ENCODE measurements at regions not wholly inside any gene's neighbourhood (a gene's known extent, or its start where the extent isn't known, plus 50 kb on each side); places are given as distances from the start of the nearest gene placed in this dataset.

DNA sequence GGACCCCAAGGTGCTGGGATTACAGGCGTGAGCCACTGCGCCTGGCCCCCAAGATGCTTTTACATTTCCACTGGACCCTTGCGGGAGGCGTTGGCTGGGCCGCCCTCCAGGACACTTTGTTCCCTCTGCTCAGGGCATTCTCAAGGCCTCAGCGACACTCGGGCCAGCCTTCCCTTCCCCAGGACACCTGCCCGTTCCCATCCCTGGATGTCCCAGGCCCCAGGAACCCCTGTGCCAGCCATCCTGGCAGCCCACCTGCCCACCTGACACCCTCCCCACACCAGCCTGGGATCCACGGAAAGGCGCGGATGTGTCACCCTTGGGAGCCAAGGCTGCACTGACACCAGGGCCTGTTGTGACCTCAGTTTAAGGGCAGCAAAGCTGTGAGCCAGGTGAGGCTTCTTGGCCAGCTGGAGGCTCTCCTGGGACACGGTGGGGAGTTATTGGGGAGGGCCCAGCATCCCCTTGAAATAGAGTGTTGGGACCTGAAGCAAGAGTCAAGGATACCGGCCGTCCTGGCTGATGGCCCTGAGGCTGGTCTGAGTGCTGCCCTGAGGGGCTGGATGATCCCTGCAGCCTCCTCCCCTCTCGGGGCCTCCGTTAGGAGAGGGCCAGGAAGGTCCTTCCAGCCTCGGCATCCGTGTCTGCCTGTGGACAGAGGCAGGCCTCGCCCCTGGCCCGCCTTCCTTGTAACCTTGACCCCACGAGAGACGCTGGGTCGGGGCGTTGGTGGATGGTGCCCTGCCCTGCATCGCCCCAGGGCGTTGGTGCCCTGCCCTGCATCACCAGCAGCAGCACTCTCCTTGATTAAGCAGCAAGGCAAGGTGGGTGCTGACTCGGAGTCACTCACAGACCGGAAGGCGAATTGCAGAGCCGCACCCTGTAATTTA is 84.2 kb upstream of the BHLHE23 start:
- Histone ChIP-seq H3K79me2 (ENCODE audit: insufficient read depth, low read length) (no peaks in the 10 kb centered on the region), H3K9ac (ENCODE audit: insufficient read depth, low read depth, low read length) (no peak overlapping the region), H3K27me3 (ENCODE audit: control insufficient read depth in 1 of 2, insufficient read depth in 2 of 2, low read length in 2 of 2) (peaks cover 37 to 89% of the 10 kb centered on the region in 2 experiments), H3K4me1 (ENCODE audit: insufficient read depth, low read length) (no peaks in the 10 kb centered on the region), H3K4me2 (ENCODE audit: low read depth, low read length) (no peak overlapping the region), H3K9me3 (ENCODE audit: low read length) (no peaks in the 10 kb centered on the region), H3K36me3 (replicated peaks in 1 of 2; ENCODE audit: control insufficient read depth in 1 of 2, insufficient read depth in 2 of 2, low read length in 2 of 2) (no peaks in the 10 kb centered on the region), H2AFZ (ENCODE audit: low read length) (no peak overlapping the region), H3K27ac (ENCODE audit: extremely low read length, insufficient read depth, low read length) (no peak overlapping the region), H4K20me1 (ENCODE audit: insufficient read depth, low read length) (no peaks in the 10 kb centered on the region; the same call in 1 of the 2 replicates), H3K4me3 (replicated peaks in 1 of 3; ENCODE audit: insufficient read depth in 1 of 3, low read depth in 2 of 3, low read length in 3 of 3) (no peak overlapping the region)
- POLR2A ChIA-PET: no interaction called here
- FAIRE-seq (no peak), ATAC-seq (no peak), DNase-seq (ENCODE audit: low spot score) (no peak)
- CTCF ChIA-PET (ENCODE audit: low intra/inter-chr PET ratio, low total read pairs): no interaction called here
- TF ChIP-seq ISX (CRISPR knock-in tag; conservative IDR thresholded peaks at IDR 0.05) (no peak), MTA1 (CRISPR knock-in tag; IDR thresholded peaks at IDR 0.05; ENCODE audit: borderline replicate concordance) (no peak), ZNF225 (CRISPR knock-in tag; IDR thresholded peaks at IDR 0.05) (0 out of 2 replicates have a peak, but pooled peaks have one; percentile 17)
- 35% methylated on average over 26 of the region's 30 CpGs for WGBS (ENCODE audit: low lambda C conversion rate)
- in situ Hi-C loops (cut with HindIII; ENCODE audit: extremely low pct_ligation_motif_present, low pct_unique_long_range_greater_than_20kb) (no loop called here), intact Hi-C loops (cut with micrococcal nuclease; ENCODE audit: unreplicated experiment) (no loop called here)
- no TSS peak for BruUV-seq (replicated peaks)

DNA sequence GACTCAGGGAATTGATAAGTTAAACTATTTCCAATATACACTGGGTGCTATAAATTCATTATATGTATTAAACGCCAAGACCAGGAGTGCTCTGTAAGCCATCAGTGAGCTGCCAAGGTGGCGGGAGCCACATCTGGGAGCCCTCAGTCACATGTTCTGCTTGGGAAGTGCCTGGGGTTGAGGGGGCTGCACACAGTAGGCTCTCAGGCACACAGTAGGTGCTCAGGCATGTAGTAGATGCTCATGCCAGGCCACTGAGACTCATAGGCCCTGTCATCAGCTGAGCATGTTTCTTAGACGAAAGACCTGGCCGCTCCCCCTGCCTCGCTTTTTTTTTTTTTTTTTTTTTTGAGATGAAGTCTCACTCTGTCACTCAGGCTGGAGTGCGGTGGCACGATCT is 83.3 kb upstream of the BHLHE23 start:
- POLR2A ChIA-PET: no interaction called here
- 37% methylated on average over 7 of the region's 7 CpGs for WGBS (ENCODE audit: low lambda C conversion rate)
- Histone ChIP-seq H3K27ac (ENCODE audit: extremely low read length, insufficient read depth, low read length) (no peak overlapping the region), H3K4me1 (ENCODE audit: insufficient read depth, low read length) (peaks cover 4% of the 10 kb centered on the region), H4K20me1 (ENCODE audit: insufficient read depth, low read length) (peaks cover under 1% of the 10 kb centered on the region; the same call in 1 of the 2 replicates), H3K27me3 (ENCODE audit: control insufficient read depth in 1 of 2, insufficient read depth in 2 of 2, low read length in 2 of 2) (peaks cover 38 to 89% of the 10 kb centered on the region in 2 experiments), H3K4me3 (replicated peaks in 1 of 3; ENCODE audit: insufficient read depth in 1 of 3, low read depth in 2 of 3, low read length in 3 of 3) (no peak overlapping the region), H3K9ac (ENCODE audit: insufficient read depth, low read depth, low read length) (no peak overlapping the region), H3K4me2 (ENCODE audit: low read depth, low read length) (no peak overlapping the region), H3K36me3 (replicated peaks in 1 of 2; ENCODE audit: control insufficient read depth in 1 of 2, insufficient read depth in 2 of 2, low read length in 2 of 2) (no peaks in the 10 kb centered on the region), H3K79me2 (ENCODE audit: insufficient read depth, low read length) (no peaks in the 10 kb centered on the region), H2AFZ (ENCODE audit: low read length) (no peak overlapping the region), H3K9me3 (ENCODE audit: low read length) (no peaks in the 10 kb centered on the region)
- FAIRE-seq (no peak), ATAC-seq (no peak), DNase-seq (ENCODE audit: low spot score) (no peak)
- in situ Hi-C loops (cut with HindIII; ENCODE audit: extremely low pct_ligation_motif_present, low pct_unique_long_range_greater_than_20kb) (no loop called here), intact Hi-C loops (cut with micrococcal nuclease; ENCODE audit: unreplicated experiment) (no loop called here)
- TF ChIP-seq ZKSCAN1 (IDR thresholded peaks at IDR 0.05; ENCODE audit: low read length): peak; percentile 96
- TF ChIP-seq, protein P1, sequence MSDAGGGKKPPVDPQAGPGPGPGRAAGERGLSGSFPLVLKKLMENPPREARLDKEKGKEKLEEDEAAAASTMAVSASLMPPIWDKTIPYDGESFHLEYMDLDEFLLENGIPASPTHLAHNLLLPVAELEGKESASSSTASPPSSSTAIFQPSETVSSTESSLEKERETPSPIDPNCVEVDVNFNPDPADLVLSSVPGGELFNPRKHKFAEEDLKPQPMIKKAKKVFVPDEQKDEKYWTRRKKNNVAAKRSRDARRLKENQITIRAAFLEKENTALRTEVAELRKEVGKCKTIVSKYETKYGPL (CRISPR knock-in tag; IDR thresholded peaks at IDR 0.05): no peak
- BruUV-seq (replicated peaks): no TSS peak
- CTCF ChIA-PET (ENCODE audit: low intra/inter-chr PET ratio, low total read pairs): no interaction called here

Measured in HepG2 (cell line).